ENCODE measurements at regions not wholly inside any gene's neighbourhood (a gene's known extent, or its start where the extent isn't known, plus 50 kb on each side); places are given as distances from the start of the nearest gene placed in this dataset.

- Histone ChIP-seq H3K36me3 (ENCODE audit: control insufficient read depth in 2 of 2, insufficient read depth in 2 of 2, low read length in 1 of 2) (no peaks in the 10 kb centered on the region), H3K4me3 (ENCODE audit: low read depth in 1 of 2, low read length in 2 of 2) (no peak overlapping the region), H3K27me3 (ENCODE audit: control insufficient read depth in 1 of 2, insufficient read depth in 2 of 2, low read length in 2 of 2) (no peaks in the 10 kb centered on the region), H3K4me1 (ENCODE audit: control insufficient read depth in 2 of 2, insufficient read depth in 2 of 2, low read length in 1 of 2) (no peaks in the 10 kb centered on the region), H3K9me3 (ENCODE audit: control insufficient read depth in 2 of 2, insufficient read depth in 1 of 2, low read depth in 1 of 2, low read length in 1 of 2) (no peaks in the 10 kb centered on the region), H3K27ac (ENCODE audit: low read depth in 2 of 2, low read length in 1 of 2) (no peak overlapping the region)
- WGBS, 2 donors, result 26 to 44% methylated on average over 1 of the region's 1 CpG
These were observed 673.4 kb downstream of the TRIML1 start for GRCh38 chr4:188812644-188813043.

GRCh38 chr4:188818300-188818699 lies 679.1 kb downstream of the TRIML1 start:
- no peaks in the 10 kb centered on the region for H3K36me3 ChIP-seq (ENCODE audit: control insufficient read depth in 2 of 2, insufficient read depth in 2 of 2, low read length in 1 of 2)

GRCh38 chr4:188819233-188819632 lies 680.0 kb downstream of the TRIML1 start:
- WGBS, 2 donors, result 63 to 74% methylated on average over 2 of the region's 2 CpGs
- Histone ChIP-seq H3K27me3 (ENCODE audit: control insufficient read depth in 1 of 2, insufficient read depth in 2 of 2, low read length in 2 of 2) (no peaks in the 10 kb centered on the region), H3K27ac (ENCODE audit: low read depth in 2 of 2, low read length in 1 of 2) (no peak overlapping the region), H3K9me3 (ENCODE audit: control insufficient read depth in 2 of 2, insufficient read depth in 1 of 2, low read depth in 1 of 2, low read length in 1 of 2) (peaks cover 5 to 8% of the 10 kb centered on the region in 2 donors), H3K4me3 (ENCODE audit: low read depth in 1 of 2, low read length in 2 of 2) (no peak overlapping the region), H3K36me3 (ENCODE audit: control insufficient read depth in 2 of 2, insufficient read depth in 2 of 2, low read length in 1 of 2) (no peaks in the 10 kb centered on the region), H3K4me1 (ENCODE audit: control insufficient read depth in 2 of 2, insufficient read depth in 2 of 2, low read length in 1 of 2) (no peaks in the 10 kb centered on the region)

More at GRCh38 chr4:188818300-188818699, 679.1 kb downstream of the TRIML1 start:
- Histone ChIP-seq H3K4me3 (ENCODE audit: low read depth in 1 of 2, low read length in 2 of 2) (no peak overlapping the region), H3K4me1 (ENCODE audit: control insufficient read depth in 2 of 2, insufficient read depth in 2 of 2, low read length in 1 of 2) (no peaks in the 10 kb centered on the region), H3K9me3 (ENCODE audit: control insufficient read depth in 2 of 2, insufficient read depth in 1 of 2, low read depth in 1 of 2, low read length in 1 of 2) (no peaks in the 10 kb centered on the region), H3K27me3 (ENCODE audit: control insufficient read depth in 1 of 2, insufficient read depth in 2 of 2, low read length in 2 of 2) (no peaks in the 10 kb centered on the region), H3K27ac (ENCODE audit: low read depth in 2 of 2, low read length in 1 of 2) (no peak overlapping the region)
- WGBS, 2 donors, result 93 to 95% methylated on average over 6 of the region's 6 CpGs

GRCh38 chr4:188821500-188821899 lies 682.3 kb downstream of the TRIML1 start:
- Histone ChIP-seq H3K4me1 (ENCODE audit: control insufficient read depth in 2 of 2, insufficient read depth in 2 of 2, low read length in 1 of 2) (no peaks in the 10 kb centered on the region), H3K4me3 (ENCODE audit: low read depth in 1 of 2, low read length in 2 of 2) (no peak overlapping the region), H3K27me3 (ENCODE audit: control insufficient read depth in 1 of 2, insufficient read depth in 2 of 2, low read length in 2 of 2) (no peaks in the 10 kb centered on the region), H3K36me3 (ENCODE audit: control insufficient read depth in 2 of 2, insufficient read depth in 2 of 2, low read length in 1 of 2) (no peaks in the 10 kb centered on the region), H3K27ac (ENCODE audit: low read depth in 2 of 2, low read length in 1 of 2) (no peak overlapping the region), H3K9me3 (ENCODE audit: control insufficient read depth in 2 of 2, insufficient read depth in 1 of 2, low read depth in 1 of 2, low read length in 1 of 2) (peaks cover 6 to 12% of the 10 kb centered on the region in 2 donors)
- WGBS, 2 donors, result 80 to 81% methylated on average over 8 of the region's 8 CpGs

- Histone ChIP-seq H3K4me3 (ENCODE audit: low read depth in 1 of 2, low read length in 2 of 2) (no peak overlapping the region), H3K9me3 (ENCODE audit: control insufficient read depth in 2 of 2, insufficient read depth in 1 of 2, low read depth in 1 of 2, low read length in 1 of 2) (peaks cover 6 to 12% of the 10 kb centered on the region in 2 donors), H3K27ac (ENCODE audit: low read depth in 2 of 2, low read length in 1 of 2) (no peak overlapping the region), H3K4me1 (ENCODE audit: control insufficient read depth in 2 of 2, insufficient read depth in 2 of 2, low read length in 1 of 2) (no peaks in the 10 kb centered on the region), H3K27me3 (ENCODE audit: control insufficient read depth in 1 of 2, insufficient read depth in 2 of 2, low read length in 2 of 2) (no peaks in the 10 kb centered on the region), H3K36me3 (ENCODE audit: control insufficient read depth in 2 of 2, insufficient read depth in 2 of 2, low read length in 1 of 2) (no peaks in the 10 kb centered on the region)
- 71 to 75% methylated on average over 2 of the region's 2 CpGs for WGBS, 2 donors
These were observed 683.5 kb downstream of the TRIML1 start for GRCh38 chr4:188822698-188823097.

- no peaks in the 10 kb centered on the region for H3K36me3 ChIP-seq (ENCODE audit: control insufficient read depth in 2 of 2, insufficient read depth in 2 of 2, low read length in 1 of 2)
- H3K4me1 ChIP-seq (ENCODE audit: control insufficient read depth in 2 of 2, insufficient read depth in 2 of 2, low read length in 1 of 2), result no peaks in the 10 kb centered on the region
- 96 to 97% methylated on average over 17 of the region's 17 CpGs for WGBS, 2 donors
- H3K27me3 ChIP-seq (ENCODE audit: control insufficient read depth in 1 of 2, insufficient read depth in 2 of 2, low read length in 2 of 2), result no peaks in the 10 kb centered on the region
- H3K9me3 ChIP-seq (ENCODE audit: control insufficient read depth in 2 of 2, insufficient read depth in 1 of 2, low read depth in 1 of 2, low read length in 1 of 2), result peaks cover 6 to 12% of the 10 kb centered on the region in 2 donors
- no peak overlapping the region for H3K4me3 ChIP-seq (ENCODE audit: low read depth in 1 of 2, low read length in 2 of 2)
- no peak overlapping the region for H3K27ac ChIP-seq (ENCODE audit: low read depth in 2 of 2, low read length in 1 of 2)
These were observed 685.3 kb downstream of the TRIML1 start for GRCh38 chr4:188824553-188824952.

- Histone ChIP-seq H3K9me3 (ENCODE audit: control insufficient read depth in 2 of 2, insufficient read depth in 1 of 2, low read depth in 1 of 2, low read length in 1 of 2) (peaks cover 6 to 12% of the 10 kb centered on the region in 2 donors), H3K36me3 (ENCODE audit: control insufficient read depth in 2 of 2, insufficient read depth in 2 of 2, low read length in 1 of 2) (no peaks in the 10 kb centered on the region), H3K4me1 (ENCODE audit: control insufficient read depth in 2 of 2, insufficient read depth in 2 of 2, low read length in 1 of 2) (no peaks in the 10 kb centered on the region), H3K27ac (ENCODE audit: low read depth in 2 of 2, low read length in 1 of 2) (no peak overlapping the region), H3K4me3 (ENCODE audit: low read depth in 1 of 2, low read length in 2 of 2) (no peak overlapping the region), H3K27me3 (ENCODE audit: control insufficient read depth in 1 of 2, insufficient read depth in 2 of 2, low read length in 2 of 2) (no peaks in the 10 kb centered on the region)
These were observed 687.2 kb downstream of the TRIML1 start for GRCh38 chr4:188826393-188826792.

- H3K4me1 ChIP-seq (ENCODE audit: control insufficient read depth in 2 of 2, insufficient read depth in 2 of 2, low read length in 1 of 2), result no peaks in the 10 kb centered on the region
- H3K9me3 ChIP-seq (ENCODE audit: control insufficient read depth in 2 of 2, insufficient read depth in 1 of 2, low read depth in 1 of 2, low read length in 1 of 2), result no peaks in the 10 kb centered on the region
- H3K4me3 ChIP-seq (ENCODE audit: low read depth in 1 of 2, low read length in 2 of 2), result no peak overlapping the region
- WGBS, 2 donors, result 77 to 81% methylated on average over 1 of the region's 1 CpG
- no peaks in the 10 kb centered on the region for H3K27me3 ChIP-seq (ENCODE audit: control insufficient read depth in 1 of 2, insufficient read depth in 2 of 2, low read length in 2 of 2)
- H3K36me3 ChIP-seq (ENCODE audit: control insufficient read depth in 2 of 2, insufficient read depth in 2 of 2, low read length in 1 of 2), result no peaks in the 10 kb centered on the region
- no peak overlapping the region for H3K27ac ChIP-seq (ENCODE audit: low read depth in 2 of 2, low read length in 1 of 2)
These were observed 700.5 kb downstream of the TRIML1 start for GRCh38 chr4:188839704-188840103.

- no peaks in the 10 kb centered on the region for H3K36me3 ChIP-seq (ENCODE audit: control insufficient read depth in 2 of 2, insufficient read depth in 2 of 2, low read length in 1 of 2)
- H3K9me3 ChIP-seq (ENCODE audit: control insufficient read depth in 2 of 2, insufficient read depth in 1 of 2, low read depth in 1 of 2, low read length in 1 of 2), result no peaks in the 10 kb centered on the region
- 81% methylated on average over 11 of the region's 11 CpGs for WGBS, 2 donors
- H3K4me3 ChIP-seq (ENCODE audit: low read depth in 1 of 2, low read length in 2 of 2), result no peak overlapping the region
- no peaks in the 10 kb centered on the region for H3K4me1 ChIP-seq (ENCODE audit: control insufficient read depth in 2 of 2, insufficient read depth in 2 of 2, low read length in 1 of 2)
- H3K27me3 ChIP-seq (ENCODE audit: control insufficient read depth in 1 of 2, insufficient read depth in 2 of 2, low read length in 2 of 2), result no peaks in the 10 kb centered on the region
- H3K27ac ChIP-seq (ENCODE audit: low read depth in 2 of 2, low read length in 1 of 2), result no peak overlapping the region
These were observed 702.3 kb downstream of the TRIML1 start for GRCh38 chr4:188841523-188841922.

- Histone ChIP-seq H3K4me1 (ENCODE audit: control insufficient read depth in 2 of 2, insufficient read depth in 2 of 2, low read length in 1 of 2) (no peaks in the 10 kb centered on the region), H3K4me3 (ENCODE audit: low read depth in 1 of 2, low read length in 2 of 2) (no peak overlapping the region), H3K27ac (ENCODE audit: low read depth in 2 of 2, low read length in 1 of 2) (no peak overlapping the region), H3K27me3 (ENCODE audit: control insufficient read depth in 1 of 2, insufficient read depth in 2 of 2, low read length in 2 of 2) (no peaks in the 10 kb centered on the region), H3K36me3 (ENCODE audit: control insufficient read depth in 2 of 2, insufficient read depth in 2 of 2, low read length in 1 of 2) (no peaks in the 10 kb centered on the region), H3K9me3 (ENCODE audit: control insufficient read depth in 2 of 2, insufficient read depth in 1 of 2, low read depth in 1 of 2, low read length in 1 of 2) (no peaks in the 10 kb centered on the region)
- WGBS, 2 donors, result 76 to 86% methylated on average over 1 of the region's 1 CpG
These were observed 715.2 kb downstream of the TRIML1 start for GRCh38 chr4:188854436-188854835.

Data from esophagus (tissue), 2 donors.